SK-N-SH (cell line): ENCODE measurements at regions not wholly inside any gene's neighbourhood (a gene's known extent, or its start where the extent isn't known, plus 50 kb on each side); places are given as distances from the start of the nearest gene placed in this dataset.

ENCODE experiments used
- CHD2 ChIP-seq: fragments of 150-350 bp; IDR thresholded peaks from 2 replicates; pipeline ENCODE4 v1.6.1; 2018; ENCODE audit warnings: low read length; ENCODE audit not compliant: partially characterized antibody
- CTCF ChIP-seq: fragments of 200-600 bp; sonication (generic); IDR thresholded peaks from 2 replicates; pipeline ENCODE4 v1.6.1; 2017; ENCODE audit warnings: antibody characterized with exemption, mild to moderate bottlenecking, moderate library complexity
- FOXM1 ChIP-seq: IDR thresholded peaks from 2 replicates; pipeline ENCODE4 v1.4.0; 2012; ENCODE audit warnings: low read depth, mild to moderate bottlenecking
- GABPA ChIP-seq: IDR thresholded peaks from 2 replicates; pipeline ENCODE4 v1.4.0; 2012; ENCODE audit warnings: low read depth, mild to moderate bottlenecking
- IRF3 ChIP-seq: fragments of 150-350 bp; IDR thresholded peaks from 2 replicates; pipeline ENCODE4 v1.6.1; 2016; ENCODE audit warnings: mild to moderate bottlenecking, low read depth, low read length
- MXI1 ChIP-seq: IDR thresholded peaks from 2 replicates; pipeline ENCODE4 v1.6.1; 2012; ENCODE audit warnings: mild to moderate bottlenecking, low read depth, low read length, improper control_type of control experiment
- NFIC ChIP-seq: IDR thresholded peaks from 2 replicates; pipeline ENCODE4 v1.4.0; 2012; ENCODE audit warnings: borderline replicate concordance
- RAD21 ChIP-seq: IDR thresholded peaks from 2 replicates; pipeline ENCODE4 v1.6.1; 2012; ENCODE audit warnings: mild to moderate bottlenecking, low read length
- SIN3A ChIP-seq: IDR thresholded peaks from 2 replicates; pipeline ENCODE4 v1.6.1; 2012; ENCODE audit warnings: low read depth, mild to moderate bottlenecking, low read length, moderate library complexity, borderline replicate concordance
- USF1 ChIP-seq: IDR thresholded peaks from 2 replicates; pipeline ENCODE4 v1.4.0; 2012; ENCODE audit warnings: low read depth, borderline replicate concordance
- USF2 ChIP-seq: fragments of 150-350 bp; IDR thresholded peaks from 2 replicates; pipeline ENCODE4 v1.6.1; 2017; ENCODE audit warnings: antibody characterized with exemption, low read length, low read depth, borderline replicate concordance

- no peak for TF ChIP-seq FOXM1
- no peak for TF ChIP-seq RAD21
- no peak for TF ChIP-seq CHD2
- TF ChIP-seq USF2 = no peak
- no peak for TF ChIP-seq IRF3
- no peak for TF ChIP-seq GABPA
- no peak for TF ChIP-seq SIN3A
- TF ChIP-seq USF1 = no peak
- TF ChIP-seq CTCF = no peak
- TF ChIP-seq MXI1 = no peak
- TF ChIP-seq NFIC = no peak
Observed at GRCh38 chr3:103126115-103126514, 691.3 kb downstream of the ZPLD1 start.
